Memory B cell (primary cell): ENCODE measurements at regions not wholly inside any gene's neighbourhood (a gene's known extent, or its start where the extent isn't known, plus 50 kb on each side); places are given as distances from the start of the nearest gene placed in this dataset.

Experiments used
- ATAC-seq: fragments of 150-1000 bp; cut with Tn5 transposase; 2 replicates; pipeline ENCODE4 v1.10.0; 2021; ENCODE audit warnings: low read depth, mild to moderate bottlenecking, moderate library complexity
- DNase-seq, 2 donors: peaks; one replicate each; pipeline ENCODE4 v3.0.0; 2022; ENCODE audit warnings: low spot score in 2 of 2
- H3K27ac Mint-ChIP-seq: one replicate; pipeline ENCODE4 v1.8.0; 2022; ENCODE audit warnings: mild to moderate bottlenecking, moderate library complexity, mixed read lengths
- H3K27me3 Mint-ChIP-seq: one replicate; pipeline ENCODE4 v1.8.0; 2022; ENCODE audit warnings: mixed read lengths
- H3K36me3 Mint-ChIP-seq: one replicate; pipeline ENCODE4 v1.8.0; 2022; ENCODE audit warnings: mild to moderate bottlenecking, mixed read lengths
- H3K4me1 Mint-ChIP-seq: one replicate; pipeline ENCODE4 v1.8.0; 2022; ENCODE audit warnings: mixed read lengths
- H3K4me3 Mint-ChIP-seq: one replicate; pipeline ENCODE4 v1.8.0; 2022; ENCODE audit warnings: mild to moderate bottlenecking, moderate library complexity, mixed read lengths
- H3K9me3 Mint-ChIP-seq: one replicate; pipeline ENCODE4 v1.8.0; 2022; ENCODE audit warnings: mixed read lengths

DNA sequence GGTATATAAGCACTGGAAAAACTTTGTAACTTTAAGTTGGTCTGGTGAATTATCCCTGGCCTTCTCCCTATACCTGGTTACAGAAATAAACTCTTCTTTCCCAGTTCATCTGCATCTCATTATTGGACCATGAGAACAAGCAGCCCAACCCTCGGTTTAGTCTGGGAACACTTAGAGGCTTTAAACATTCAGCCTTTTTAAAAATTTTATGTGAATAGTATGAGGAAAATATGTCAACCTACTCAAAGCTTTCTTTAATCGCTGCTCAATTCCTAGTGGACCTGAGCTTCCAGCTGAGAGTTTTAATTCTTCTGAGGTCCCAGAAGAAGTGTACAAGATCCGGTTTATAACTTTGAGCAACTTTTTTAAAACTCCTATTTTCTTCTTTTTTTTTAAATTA, 358.6 kb upstream of the NOCT start:
- Mint-ChIP-seq H3K9me3 (no peaks in the 10 kb centered on the region), H3K36me3 (no peaks in the 10 kb centered on the region), H3K4me1 (no peaks in the 10 kb centered on the region), H3K27ac (no peak overlapping the region), H3K27me3 (peaks cover 2% of the 10 kb centered on the region), H3K4me3 (no peak overlapping the region)
- no peak for DNase-seq
- no peak for ATAC-seq

- H3K27ac Mint-ChIP-seq = no peak overlapping the region
- H3K4me1 Mint-ChIP-seq = no peaks in the 10 kb centered on the region
- peaks cover 2% of the 10 kb centered on the region for H3K27me3 Mint-ChIP-seq
- no peak for ATAC-seq
- H3K4me3 Mint-ChIP-seq = no peak overlapping the region
- H3K36me3 Mint-ChIP-seq = no peaks in the 10 kb centered on the region
- H3K9me3 Mint-ChIP-seq = peaks cover 2% of the 10 kb centered on the region
- DNase-seq = no peak
Observed at GRCh38 chr4:138655985-138656384, 359.6 kb upstream of the NOCT start.

DNA sequence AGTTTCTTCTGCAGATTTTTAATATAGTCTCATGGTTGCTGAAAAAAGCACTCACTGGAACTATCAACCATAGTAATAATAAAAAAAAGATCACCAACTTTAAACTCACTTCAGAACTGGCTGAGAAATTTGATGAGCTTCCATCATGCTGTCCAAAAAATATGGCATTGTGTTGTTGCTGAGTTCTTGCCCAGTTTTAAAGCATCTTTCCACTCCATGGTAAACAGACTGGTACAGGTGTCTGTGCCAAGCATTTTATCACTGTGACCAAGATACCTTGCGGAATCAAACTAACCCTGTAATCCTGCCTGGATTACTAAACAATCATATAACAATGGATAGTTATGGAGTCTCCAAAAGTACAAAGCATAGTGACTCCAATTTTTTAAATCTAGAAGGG, 360.3 kb upstream of the NOCT start:
- ATAC-seq (no peak), DNase-seq (no peak)
- Mint-ChIP-seq H3K27ac (no peak overlapping the region), H3K36me3 (no peaks in the 10 kb centered on the region), H3K4me3 (no peak overlapping the region), H3K27me3 (peaks cover 2% of the 10 kb centered on the region), H3K9me3 (peaks cover 2% of the 10 kb centered on the region), H3K4me1 (no peaks in the 10 kb centered on the region)

DNA sequence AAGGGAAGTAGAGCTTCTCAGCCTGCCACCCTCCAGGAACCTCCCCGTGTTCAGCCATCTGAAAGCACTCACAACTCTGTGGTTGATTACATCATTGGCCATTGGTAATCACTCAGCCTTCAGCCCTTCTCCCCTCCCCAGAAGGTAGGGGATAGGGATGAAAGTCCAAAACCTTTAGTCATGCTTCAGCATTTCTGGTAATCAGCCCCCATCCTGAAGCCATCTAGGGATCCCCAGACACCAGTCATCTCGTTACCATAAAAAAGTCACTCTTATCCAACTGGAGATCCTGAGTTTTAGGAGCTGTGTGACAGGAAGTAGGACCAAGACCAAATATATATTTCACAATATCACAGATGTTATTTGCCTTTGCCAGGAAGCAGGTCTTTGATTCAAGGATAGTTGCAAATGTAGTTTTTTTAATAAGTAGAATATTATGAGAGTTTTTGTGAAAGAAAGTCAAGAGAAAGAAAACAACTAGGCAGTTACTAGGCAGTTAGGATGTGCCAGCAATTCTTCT, 364.6 kb upstream of the NOCT start:
- ATAC-seq = no peak
- Mint-ChIP-seq H3K36me3 (no peaks in the 10 kb centered on the region), H3K4me3 (no peak overlapping the region)

DNA sequence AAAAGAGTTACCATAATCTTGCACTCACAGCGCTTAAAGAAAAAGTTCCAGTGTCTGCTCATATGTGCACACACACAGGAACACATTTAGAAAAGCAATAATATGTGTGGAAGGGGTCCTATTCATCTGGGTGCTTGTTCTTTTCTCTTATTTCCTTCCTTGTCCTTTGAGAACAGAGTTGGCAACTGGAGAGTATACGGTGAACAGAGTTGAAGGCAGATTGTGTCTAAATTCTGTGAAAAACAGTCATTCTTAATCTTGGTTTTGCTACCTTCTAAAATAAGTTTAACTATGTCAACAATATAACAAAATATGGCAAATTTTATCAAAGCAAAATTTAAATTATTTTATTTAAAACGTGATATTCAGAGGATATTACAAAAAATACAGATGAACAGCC, 365.1 kb upstream of the NOCT start:
- no peaks in the 10 kb centered on the region for H3K4me1 Mint-ChIP-seq
- no peak overlapping the region for H3K4me3 Mint-ChIP-seq
- no peak for DNase-seq
- no peak overlapping the region for H3K27ac Mint-ChIP-seq
- H3K9me3 Mint-ChIP-seq = peaks cover 2% of the 10 kb centered on the region
- ATAC-seq = no peak
- H3K36me3 Mint-ChIP-seq = no peaks in the 10 kb centered on the region
- peaks cover 3% of the 10 kb centered on the region for H3K27me3 Mint-ChIP-seq

More for the DNA sequence above, 364.6 kb upstream of the NOCT start:
- DNase-seq = no peak
- H3K9me3 Mint-ChIP-seq = peaks cover 2% of the 10 kb centered on the region
- no peaks in the 10 kb centered on the region for H3K4me1 Mint-ChIP-seq
- H3K27ac Mint-ChIP-seq = no peak overlapping the region
- H3K27me3 Mint-ChIP-seq = peaks cover 3% of the 10 kb centered on the region

GRCh38 chr4:138647433-138647832, 368.1 kb upstream of the NOCT start:
- Mint-ChIP-seq H3K9me3 (peaks cover 2% of the 10 kb centered on the region), H3K27me3 (peaks cover 3% of the 10 kb centered on the region), H3K27ac (no peak overlapping the region), H3K36me3 (no peaks in the 10 kb centered on the region), H3K4me1 (no peaks in the 10 kb centered on the region), H3K4me3 (no peak overlapping the region)
- no peak for DNase-seq
- ATAC-seq = no peak

GRCh38 chr4:138646383-138646782, 369.2 kb upstream of the NOCT start:
- no peak for DNase-seq
- Mint-ChIP-seq H3K9me3 (no peaks in the 10 kb centered on the region), H3K36me3 (no peaks in the 10 kb centered on the region), H3K27ac (no peak overlapping the region), H3K4me3 (no peak overlapping the region), H3K4me1 (no peaks in the 10 kb centered on the region), H3K27me3 (peaks cover 3% of the 10 kb centered on the region)
- no peak for ATAC-seq

DNA sequence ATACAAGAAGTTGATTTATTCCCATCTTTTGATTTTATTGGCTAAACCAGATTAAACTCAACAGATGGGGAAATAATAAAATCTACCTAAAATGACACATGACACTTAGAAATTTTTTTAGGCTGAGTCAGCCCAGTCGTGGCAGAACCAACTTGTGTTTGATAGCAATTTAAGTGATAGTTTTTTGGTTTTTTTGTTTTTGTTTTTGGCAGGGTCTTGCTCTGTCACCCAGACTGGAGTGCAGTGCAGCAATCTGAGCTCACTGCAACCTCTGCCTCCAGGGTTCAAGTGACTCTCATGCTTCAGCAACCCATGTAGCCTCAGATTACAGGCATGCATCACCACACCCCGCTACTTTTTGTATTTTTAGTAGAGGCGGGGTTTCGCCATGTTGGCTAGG, 370.3 kb upstream of the NOCT start:
- Mint-ChIP-seq H3K27ac (no peak overlapping the region), H3K9me3 (peaks cover 3% of the 10 kb centered on the region), H3K36me3 (no peaks in the 10 kb centered on the region), H3K27me3 (peaks cover 5% of the 10 kb centered on the region), H3K4me1 (no peaks in the 10 kb centered on the region), H3K4me3 (no peak overlapping the region)
- ATAC-seq (no peak), DNase-seq (no peak)

GRCh38 chr4:138644322-138644721, 371.3 kb upstream of the NOCT start:
- Mint-ChIP-seq H3K27ac (no peak overlapping the region), H3K4me1 (no peaks in the 10 kb centered on the region), H3K9me3 (peaks cover 3% of the 10 kb centered on the region), H3K36me3 (no peaks in the 10 kb centered on the region), H3K4me3 (no peak overlapping the region), H3K27me3 (peaks cover 5% of the 10 kb centered on the region)
- no peak for DNase-seq
- no peak for ATAC-seq

DNA sequence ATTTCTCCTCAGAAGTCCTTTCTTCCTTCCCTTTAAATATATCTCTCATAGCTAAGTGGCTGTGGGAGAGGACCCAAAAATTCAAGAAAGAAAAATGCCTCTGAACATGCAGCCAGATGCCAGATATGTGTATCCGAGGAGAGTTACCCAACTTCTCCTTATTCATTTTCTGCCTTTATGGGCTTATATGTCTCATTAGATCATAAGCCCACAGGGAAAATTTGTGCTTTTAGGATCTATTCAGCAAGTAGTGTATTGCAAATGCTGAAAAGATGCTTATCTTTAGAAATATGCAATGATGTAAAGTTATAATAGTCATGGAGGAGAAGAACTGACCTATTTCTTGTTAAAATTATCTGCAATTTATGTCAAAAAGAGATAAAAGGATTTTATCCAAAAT, 371.8 kb upstream of the NOCT start:
- DNase-seq = no peak
- Mint-ChIP-seq H3K4me3 (no peak overlapping the region), H3K27ac (no peak overlapping the region), H3K9me3 (peaks cover 3% of the 10 kb centered on the region), H3K4me1 (no peaks in the 10 kb centered on the region), H3K36me3 (no peaks in the 10 kb centered on the region), H3K27me3 (peaks cover 5% of the 10 kb centered on the region)
- no peak for ATAC-seq

DNA sequence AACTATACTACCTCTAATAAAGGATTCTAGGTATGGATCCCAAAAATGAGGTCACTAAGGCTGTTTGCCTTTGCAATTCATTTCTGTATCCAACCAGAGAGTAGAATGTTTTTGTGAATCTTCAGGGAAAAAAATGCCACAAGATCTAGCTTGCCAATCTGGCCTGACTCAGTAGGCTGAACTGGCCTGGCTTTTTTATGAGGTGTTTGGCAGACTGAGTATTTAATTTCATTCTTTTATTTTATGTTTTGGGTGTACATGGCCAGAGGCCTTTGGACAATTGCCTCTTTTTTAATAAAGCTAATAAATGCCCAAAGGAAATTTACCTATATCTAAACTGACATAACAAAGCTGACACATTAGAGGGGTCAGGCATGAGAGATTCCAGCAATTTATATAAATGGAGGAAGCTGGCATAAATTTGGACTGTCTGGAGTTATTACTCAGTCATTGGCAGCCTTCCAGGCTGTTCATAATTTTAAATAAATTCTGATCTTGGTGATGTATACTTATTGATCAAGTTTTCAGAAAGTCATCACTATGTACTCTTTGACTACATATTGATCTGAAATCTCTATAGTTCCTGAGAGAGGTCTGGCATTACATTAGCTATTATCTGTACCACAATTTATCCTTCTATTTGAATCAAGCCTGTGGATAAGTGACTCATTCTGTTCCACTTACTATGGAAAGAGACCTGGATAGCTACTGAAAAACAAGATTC, 376.4 kb upstream of the NOCT start:
- Mint-ChIP-seq H3K4me3 (no peak overlapping the region), H3K27me3 (peaks cover 1% of the 10 kb centered on the region), H3K27ac (no peak overlapping the region), H3K36me3 (no peaks in the 10 kb centered on the region), H3K9me3 (peaks cover 3% of the 10 kb centered on the region), H3K4me1 (no peaks in the 10 kb centered on the region)
- no peak for DNase-seq
- ATAC-seq = no peak

GRCh38 chr4:138636781-138637180, 378.8 kb upstream of the NOCT start:
- no peak for ATAC-seq
- Mint-ChIP-seq H3K4me3 (no peak overlapping the region), H3K36me3 (no peaks in the 10 kb centered on the region), H3K27ac (no peak overlapping the region), H3K9me3 (peaks cover 5% of the 10 kb centered on the region), H3K4me1 (no peaks in the 10 kb centered on the region), H3K27me3 (peaks cover 1% of the 10 kb centered on the region)
- no peak for DNase-seq

DNA sequence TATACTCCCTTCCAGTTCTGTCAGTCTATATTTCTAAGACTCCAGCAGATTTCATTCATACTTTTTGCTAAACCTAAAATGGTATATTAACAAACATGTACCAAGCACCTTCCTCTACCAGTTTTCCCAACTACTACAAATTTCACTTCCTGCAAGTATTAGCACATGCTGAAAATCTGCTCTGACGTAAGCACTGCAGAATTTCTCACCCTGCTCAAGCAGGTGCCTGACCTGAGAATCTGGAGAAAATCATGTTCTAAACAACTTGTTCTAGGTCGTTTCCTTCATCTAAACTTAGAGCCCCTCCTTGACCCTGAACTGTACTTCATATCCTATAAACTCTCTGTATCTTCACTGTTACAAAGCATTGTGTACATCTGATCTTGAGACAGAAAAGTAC, 380.7 kb upstream of the NOCT start:
- DNase-seq (no peak), ATAC-seq (no peak)
- Mint-ChIP-seq H3K27me3 (no peaks in the 10 kb centered on the region), H3K9me3 (peaks cover 2% of the 10 kb centered on the region), H3K27ac (no peak overlapping the region), H3K36me3 (no peaks in the 10 kb centered on the region), H3K4me1 (no peaks in the 10 kb centered on the region), H3K4me3 (no peak overlapping the region)

DNA sequence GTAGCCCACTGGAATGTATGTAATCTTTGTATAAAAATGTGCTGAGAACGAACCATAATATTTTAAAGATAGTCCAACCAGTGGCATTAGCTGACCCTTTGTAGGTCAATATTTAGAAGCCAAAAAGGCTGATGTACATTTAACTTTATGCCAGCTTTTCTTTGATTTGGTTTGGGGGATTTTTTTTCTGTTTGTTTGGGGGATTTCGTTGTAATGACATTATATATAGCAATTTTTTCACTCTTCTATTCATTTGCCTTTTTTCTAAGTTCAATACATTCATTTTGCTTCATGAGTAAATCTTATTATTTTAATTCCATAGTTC, 382.0 kb upstream of the NOCT start:
- no peaks in the 10 kb centered on the region for H3K36me3 Mint-ChIP-seq
- ATAC-seq = no peak

GRCh38 chr4:138632856-138633579, 382.6 kb upstream of the NOCT start:
- DNase-seq (no peak), ATAC-seq (no peak)
- peaks cover 2% of the 10 kb centered on the region for H3K9me3 Mint-ChIP-seq
- H3K27ac Mint-ChIP-seq = no peak overlapping the region
- H3K4me1 Mint-ChIP-seq = no peaks in the 10 kb centered on the region
- no peaks in the 10 kb centered on the region for H3K27me3 Mint-ChIP-seq
- no peaks in the 10 kb centered on the region for H3K36me3 Mint-ChIP-seq
- no peak overlapping the region for H3K4me3 Mint-ChIP-seq

More for the DNA sequence above, 382.0 kb upstream of the NOCT start:
- Mint-ChIP-seq H3K4me3 (no peak overlapping the region), H3K4me1 (no peaks in the 10 kb centered on the region), H3K27ac (no peak overlapping the region), H3K9me3 (peaks cover 2% of the 10 kb centered on the region), H3K27me3 (no peaks in the 10 kb centered on the region)
- DNase-seq = no peak
